Ovary (tissue), 7 donors: ENCODE measurements at regions not wholly inside any gene's neighbourhood (a gene's known extent, or its start where the extent isn't known, plus 50 kb on each side); places are given as distances from the start of the nearest gene placed in this dataset.

ENCODE experiments used
- DNase-seq, 5 donors: peaks; one replicate each; pipeline ENCODE4 v3.0.0-alpha.2; 2019 to 2020
- H3K27ac ChIP-seq, 2 donors: fragments of 200-600 bp; one replicate each; pipeline versions ENCODE4 v1.5.1 to v1.8.0; 2019 to 2022
- H3K27me3 ChIP-seq: fragments of 200-600 bp; one replicate; pipeline ENCODE4 v1.8.0; 2022
- H3K36me3 ChIP-seq: fragments of 200-600 bp; sonication (generic); one replicate; pipeline ENCODE4 v1.5.1; 2019
- H3K4me1 ChIP-seq: one replicate; pipeline ENCODE4 v1.8.1; 2013; ENCODE audit warnings: mild to moderate bottlenecking, moderate library complexity; ENCODE audit not compliant: insufficient read depth
- H3K4me3 ChIP-seq: fragments of 200-600 bp; sonication (generic); one replicate; pipeline ENCODE4 v1.5.1; 2017
- H3K9me3 ChIP-seq, 2 donors: fragments of 200-600 bp in 1 of 2; sonication (generic) in 1 of 2; one replicate each; pipeline versions ENCODE4 v1.5.1 to v1.8.1; 2013 to 2019; ENCODE audit warnings: mild to moderate bottlenecking in 1 of 2, moderate library complexity in 1 of 2
- CTCF ChIP-seq, 3 donors: fragments of 450-650 bp in 2 of 3; fragments of 200-600 bp in 1 of 3; IDR thresholded peaks; one replicate each; pipeline versions ENCODE4 v1.5.1 to v1.8.0; 2016 to 2022; ENCODE audit warnings: antibody characterized with exemption in 3 of 3, mild to moderate bottlenecking in 1 of 3
- EP300 ChIP-seq: sonication (generic); formaldehyde crosslinking; IDR thresholded peaks from one replicate; pipeline ENCODE4 v1.6.1; 2017; ENCODE audit warnings: antibody characterized with exemption
- POLR2A ChIP-seq: fragments of 450-650 bp; IDR thresholded peaks from one replicate; pipeline ENCODE4 v1.6.1; 2017; ENCODE audit warnings: antibody characterized with exemption, mild to moderate bottlenecking, moderate library complexity
- WGBS, 3 donors: extraction: QIAGEN DNeasy Blood & Tissue Kit in 1 of 3; methylation state at CpG; one replicate each; pipeline versions ENCODE4 v1.1.5 to v1.1.7; 2013 to 2017; 5-methylcytosine and 5-hydroxymethylcytosine counted together
- intact Hi-C, 4 donors: fragments of 100-400 bp; cut with DNase I; formaldehyde crosslinking; loops; one replicate each; pipeline versions ENCODE4 v1.11.0 to v1.15.1; 2022 to 2023
- donor health status: DM: no; HTN: no; CAD: no; lungs with moderate emphysema.
- donor health status: DM: no; HTN: no; CAD: no.
- donor health status: Bipolar disorder and iron deficiency.
- donor health status: DM: no; HTN: no; CAD: no.
- donor health status: DM: yes; HTN: yes; CAD: no.

DNA sequence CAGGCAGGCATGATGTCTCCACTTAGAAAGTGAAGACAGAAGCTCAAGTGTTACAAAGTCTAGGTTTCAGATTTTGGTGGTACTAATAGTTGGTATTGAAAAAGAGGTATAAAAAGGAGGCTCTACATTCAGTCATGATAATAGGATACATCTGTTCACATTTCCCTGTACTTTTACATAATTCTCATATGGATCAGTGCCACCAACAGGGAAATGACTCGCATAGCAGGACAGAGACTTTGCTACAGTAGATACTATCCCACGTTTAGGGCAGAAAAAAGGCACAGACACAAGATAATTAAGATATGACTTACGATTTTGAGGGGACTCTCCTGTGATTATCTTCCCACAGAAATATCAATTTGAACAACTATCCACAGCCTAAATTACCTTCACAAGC, 1062.9 kb upstream of the EPHA6 start:
- Histone ChIP-seq H3K9me3 (no peaks in the 10 kb centered on the region), H3K4me1 (no peaks in the 10 kb centered on the region), H3K27me3 (no peaks in the 10 kb centered on the region), H3K36me3 (no peaks in the 10 kb centered on the region), H3K4me3 (no peak overlapping the region), H3K27ac (no peak overlapping the region)
- WGBS, 3 donors: 53 to 72% (median 66%) methylated on average over 3 of the region's 3 CpGs
- DNase-seq: no peak
- intact Hi-C loops: no loop called here
- no peak for TF ChIP-seq POLR2A
- TF ChIP-seq CTCF (IDR thresholded peaks at IDR 0.05): no peak
- no peak for TF ChIP-seq EP300

DNA sequence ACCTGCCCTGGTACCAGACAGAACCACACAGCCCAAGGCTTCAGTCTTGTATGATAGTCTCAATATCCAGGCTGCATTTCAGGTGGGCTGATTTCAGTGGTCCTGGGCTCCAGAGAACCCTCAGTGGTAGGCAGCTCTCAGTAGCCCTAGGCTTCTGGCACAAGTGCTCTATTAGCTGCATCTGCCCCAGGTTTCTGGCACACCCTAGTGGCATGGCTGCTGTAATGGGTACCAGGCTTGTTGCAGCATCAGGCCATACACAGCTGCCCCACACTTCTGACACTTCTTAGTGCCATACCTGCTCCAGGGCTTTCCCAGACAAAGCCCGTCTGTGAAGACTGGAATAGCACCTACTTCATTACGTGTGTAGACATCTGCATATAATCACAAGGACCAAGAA, 1062.2 kb upstream of the EPHA6 start:
- Histone ChIP-seq H3K27me3 (no peaks in the 10 kb centered on the region), H3K4me1 (no peaks in the 10 kb centered on the region), H3K9me3 (no peaks in the 10 kb centered on the region), H3K36me3 (no peaks in the 10 kb centered on the region), H3K27ac (no peak overlapping the region), H3K4me3 (no peak overlapping the region)
- no peak for DNase-seq
- 93 to 98% (median 95%) methylated on average over 2 of the region's 2 CpGs for WGBS, 3 donors
- intact Hi-C loops: no loop called here
- TF ChIP-seq CTCF (IDR thresholded peaks at IDR 0.05) (no peak), EP300 (no peak), POLR2A (no peak)

- no peak overlapping the region for H3K4me3 ChIP-seq
- DNase-seq: no peak
- H3K4me1 ChIP-seq: no peaks in the 10 kb centered on the region
- intact Hi-C loops: no loop called here
- H3K9me3 ChIP-seq: peaks cover 0 to 8% of the 10 kb centered on the region in 2 donors
- WGBS, 3 donors: 74 to 94% (median 94%) methylated on average over 4 of the region's 4 CpGs
- H3K36me3 ChIP-seq: no peaks in the 10 kb centered on the region
- no peak overlapping the region for H3K27ac ChIP-seq
- no peaks in the 10 kb centered on the region for H3K27me3 ChIP-seq
- TF ChIP-seq CTCF (IDR thresholded peaks at IDR 0.05) (no peak), EP300 (no peak)
These were observed 1055.7 kb upstream of the EPHA6 start for GRCh38 chr3:95758707-95759106.

DNA sequence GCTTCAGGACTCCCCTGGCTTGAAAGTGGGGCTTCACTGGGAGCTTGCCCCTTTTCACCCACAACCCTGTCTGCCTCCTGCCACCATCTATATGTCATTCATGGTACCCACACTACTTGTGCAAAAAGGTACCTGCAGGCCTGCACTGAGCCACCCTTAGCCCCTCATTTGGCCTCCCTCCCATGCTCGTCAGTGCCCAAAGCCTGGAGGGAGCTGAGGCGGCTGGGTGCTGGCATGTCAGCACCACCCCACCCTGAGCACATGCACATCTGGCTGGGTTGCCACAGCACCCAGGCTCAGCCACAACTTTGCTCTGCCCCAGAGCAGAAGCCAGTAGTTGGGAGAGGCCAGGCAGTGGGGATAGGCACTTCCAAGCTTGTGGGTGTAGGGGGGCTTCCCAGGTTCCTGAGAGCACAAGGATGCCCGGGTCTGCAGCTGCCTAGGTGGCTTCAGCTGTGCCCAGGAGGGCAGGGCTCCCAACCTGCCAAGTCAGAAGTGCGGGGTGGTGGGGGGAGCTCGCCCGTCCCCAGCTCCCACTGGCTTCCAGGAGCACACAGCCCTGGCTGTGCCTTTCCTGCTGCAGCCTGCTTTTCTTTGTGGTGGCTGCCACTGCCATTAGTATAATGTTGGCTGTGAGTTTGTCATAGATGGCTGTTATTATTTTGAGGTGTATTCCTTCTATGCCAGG, 1054.6 kb upstream of the EPHA6 start:
- Histone ChIP-seq H3K4me1 (no peaks in the 10 kb centered on the region), H3K36me3 (no peaks in the 10 kb centered on the region), H3K27ac (no peak overlapping the region), H3K4me3 (no peak overlapping the region), H3K9me3 (peaks cover 0 to 8% of the 10 kb centered on the region in 2 donors), H3K27me3 (no peaks in the 10 kb centered on the region)
- intact Hi-C loops: no loop called here
- TF ChIP-seq EP300 (no peak), CTCF (IDR thresholded peaks at IDR 0.05) (no peak), POLR2A (no peak)
- DNase-seq: no peak
- 80 to 100% (median 92%) methylated on average over 5 to 6 of the region's 6 CpGs for WGBS, 3 donors
